Activated T-helper 17 cell treated with anti-CD3 and anti-CD28 coated beads, Interleukin-2, amount 50 U/mL, for 72 hours (primary cell): ENCODE measurements at regions not wholly inside any gene's neighbourhood (a gene's known extent, or its start where the extent isn't known, plus 50 kb on each side); places are given as distances from the start of the nearest gene placed in this dataset.
"Not testable (repeated sequence)": the region's sequence is repeated elsewhere in the genome, so short reads cannot be mapped to it uniquely, and the experiment has no call there.

Experiments
- ATAC-seq: fragments of 150-1000 bp; cut with Tn5 transposase; replicated peaks from 2 replicates; pipeline ENCODE4 v1.10.0; 2021; ENCODE audit warnings: mild to moderate bottlenecking, moderate library complexity
- H3K27ac Mint-ChIP-seq: one replicate; pipeline ENCODE4 v1.8.0; 2022; ENCODE audit warnings: mixed read lengths
- H3K27me3 Mint-ChIP-seq: one replicate; pipeline ENCODE4 v1.8.0; 2022; ENCODE audit warnings: mixed read lengths
- H3K36me3 Mint-ChIP-seq: one replicate; pipeline ENCODE4 v1.8.0; 2022; ENCODE audit warnings: low read depth, mild to moderate bottlenecking, mixed read lengths
- H3K4me1 Mint-ChIP-seq: one replicate; pipeline ENCODE4 v1.8.0; 2022; ENCODE audit warnings: mixed read lengths
- H3K4me3 Mint-ChIP-seq: one replicate; pipeline ENCODE4 v1.8.0; 2022; ENCODE audit warnings: mild to moderate bottlenecking, mixed read lengths
- H3K9me3 Mint-ChIP-seq: one replicate; pipeline ENCODE4 v1.8.0; 2022; ENCODE audit warnings: mixed read lengths

- not testable (repeated sequence) for ATAC-seq, H3K27me3 Mint-ChIP-seq, H3K27ac Mint-ChIP-seq, H3K4me3 Mint-ChIP-seq, H3K36me3 Mint-ChIP-seq, H3K9me3 Mint-ChIP-seq, H3K4me1 Mint-ChIP-seq
Observed at GRCh38 chr21:10424887-10425145, 96.6 kb upstream of the TPTE start.

GRCh38 chr21:10425856-10426255 is 95.5 kb upstream of the TPTE start:
- H3K27me3 Mint-ChIP-seq = no peaks in the 10 kb centered on the region
- no peak overlapping the region for H3K4me3 Mint-ChIP-seq
- no peak overlapping the region for H3K27ac Mint-ChIP-seq
- no peaks in the 10 kb centered on the region for H3K36me3 Mint-ChIP-seq
- H3K9me3 Mint-ChIP-seq = no peaks in the 10 kb centered on the region
- no peaks in the 10 kb centered on the region for H3K4me1 Mint-ChIP-seq
- no peak for ATAC-seq

GRCh38 chr21:10426812-10427211 is 94.6 kb upstream of the TPTE start:
- not testable (repeated sequence) for ATAC-seq, H3K4me3 Mint-ChIP-seq, H3K27ac Mint-ChIP-seq, H3K27me3 Mint-ChIP-seq, H3K9me3 Mint-ChIP-seq, H3K36me3 Mint-ChIP-seq, H3K4me1 Mint-ChIP-seq

- H3K4me1 Mint-ChIP-seq, H3K36me3 Mint-ChIP-seq, H3K9me3 Mint-ChIP-seq, H3K27ac Mint-ChIP-seq, H3K4me3 Mint-ChIP-seq, H3K27me3 Mint-ChIP-seq: not testable (repeated sequence)
- peak; percentile 19 for ATAC-seq
Observed at GRCh38 chr21:10427277-10427676, 94.1 kb upstream of the TPTE start.

- not testable (repeated sequence) for ATAC-seq, H3K27me3 Mint-ChIP-seq, H3K9me3 Mint-ChIP-seq, H3K4me1 Mint-ChIP-seq, H3K36me3 Mint-ChIP-seq, H3K27ac Mint-ChIP-seq, H3K4me3 Mint-ChIP-seq
Observed at GRCh38 chr21:10428981-10429534, 92.3 kb upstream of the TPTE start.

GRCh38 chr21:10430005-10430404 is 91.4 kb upstream of the TPTE start:
- no peaks in the 10 kb centered on the region for H3K9me3 Mint-ChIP-seq
- H3K36me3 Mint-ChIP-seq = no peaks in the 10 kb centered on the region
- no peaks in the 10 kb centered on the region for H3K27me3 Mint-ChIP-seq
- ATAC-seq = no peak
- H3K4me1 Mint-ChIP-seq = no peaks in the 10 kb centered on the region
- no peak overlapping the region for H3K27ac Mint-ChIP-seq
- H3K4me3 Mint-ChIP-seq = no peak overlapping the region

- H3K4me3 Mint-ChIP-seq, H3K36me3 Mint-ChIP-seq, H3K9me3 Mint-ChIP-seq, H3K4me1 Mint-ChIP-seq, ATAC-seq, H3K27me3 Mint-ChIP-seq, H3K27ac Mint-ChIP-seq: not testable (repeated sequence)
Observed at GRCh38 chr21:10431995-10432394, 89.4 kb upstream of the TPTE start.

- H3K9me3 Mint-ChIP-seq, H3K27me3 Mint-ChIP-seq, H3K4me3 Mint-ChIP-seq, ATAC-seq, H3K27ac Mint-ChIP-seq, H3K36me3 Mint-ChIP-seq, H3K4me1 Mint-ChIP-seq: not testable (repeated sequence)
Observed at GRCh38 chr21:10432456-10432855, 88.9 kb upstream of the TPTE start.

GRCh38 chr21:10437977-10438376 is 83.4 kb upstream of the TPTE start:
- H3K36me3 Mint-ChIP-seq, H3K9me3 Mint-ChIP-seq, H3K27me3 Mint-ChIP-seq, H3K4me1 Mint-ChIP-seq, ATAC-seq, H3K27ac Mint-ChIP-seq, H3K4me3 Mint-ChIP-seq: not testable (repeated sequence)

GRCh38 chr21:10440639-10441038 is 80.7 kb upstream of the TPTE start:
- not testable (repeated sequence) for H3K27ac Mint-ChIP-seq, H3K4me1 Mint-ChIP-seq, H3K4me3 Mint-ChIP-seq, H3K27me3 Mint-ChIP-seq, H3K36me3 Mint-ChIP-seq, H3K9me3 Mint-ChIP-seq
- peak; percentile 37 for ATAC-seq

DNA sequence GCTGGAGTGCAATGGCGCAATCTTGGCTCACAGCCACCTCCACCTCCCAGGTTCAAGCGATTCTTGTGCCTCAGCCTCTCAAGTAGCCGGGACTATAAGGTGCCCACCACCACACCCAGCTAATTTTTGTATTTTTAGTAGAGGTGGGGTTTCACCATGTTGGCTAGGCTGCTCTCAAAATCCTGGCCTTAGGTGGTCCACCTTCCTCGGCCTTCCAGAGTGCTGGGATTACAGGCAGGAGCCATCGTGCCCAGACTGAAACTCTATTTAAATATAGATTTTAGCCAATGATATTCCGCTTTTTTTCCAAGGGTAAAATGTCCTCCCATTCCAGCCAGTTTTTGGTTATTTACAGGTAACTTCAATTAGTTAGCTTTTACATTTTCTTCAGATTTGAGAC is 79.4 kb upstream of the TPTE start:
- H3K4me1 Mint-ChIP-seq, H3K36me3 Mint-ChIP-seq, H3K27ac Mint-ChIP-seq, H3K27me3 Mint-ChIP-seq, ATAC-seq, H3K4me3 Mint-ChIP-seq, H3K9me3 Mint-ChIP-seq: not testable (repeated sequence)

- H3K4me1 Mint-ChIP-seq, H3K27ac Mint-ChIP-seq, ATAC-seq, H3K9me3 Mint-ChIP-seq, H3K27me3 Mint-ChIP-seq, H3K4me3 Mint-ChIP-seq, H3K36me3 Mint-ChIP-seq: not testable (repeated sequence)
Observed at GRCh38 chr21:10445685-10446084, 75.7 kb upstream of the TPTE start.

GRCh38 chr21:10449451-10449850 is 71.9 kb upstream of the TPTE start:
- not testable (repeated sequence) for H3K36me3 Mint-ChIP-seq, H3K4me1 Mint-ChIP-seq, ATAC-seq, H3K27me3 Mint-ChIP-seq, H3K9me3 Mint-ChIP-seq, H3K27ac Mint-ChIP-seq, H3K4me3 Mint-ChIP-seq

DNA sequence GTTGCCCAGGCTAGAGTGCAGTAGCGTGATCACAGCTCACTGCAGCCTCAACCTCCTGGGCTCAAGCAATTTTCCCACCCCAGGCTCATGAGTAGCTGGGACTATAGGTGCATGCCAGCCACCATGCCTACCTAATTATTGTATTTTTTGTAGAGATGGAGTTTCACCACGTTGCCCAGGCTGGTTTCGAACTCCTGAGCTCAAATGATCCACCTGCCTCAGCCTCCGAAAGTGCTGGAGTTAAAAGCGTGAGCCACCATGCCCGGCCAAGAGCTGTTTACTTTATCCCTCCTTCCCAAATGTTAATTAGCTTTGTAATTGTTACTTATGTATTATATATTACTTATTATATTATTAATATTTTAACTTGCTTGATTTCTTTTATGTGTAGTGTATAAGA is 70.1 kb upstream of the TPTE start:
- ATAC-seq, H3K27me3 Mint-ChIP-seq, H3K36me3 Mint-ChIP-seq, H3K4me1 Mint-ChIP-seq, H3K4me3 Mint-ChIP-seq, H3K27ac Mint-ChIP-seq, H3K9me3 Mint-ChIP-seq: not testable (repeated sequence)

- not testable (repeated sequence) for H3K27ac Mint-ChIP-seq, H3K4me1 Mint-ChIP-seq, H3K9me3 Mint-ChIP-seq, H3K27me3 Mint-ChIP-seq, H3K36me3 Mint-ChIP-seq, H3K4me3 Mint-ChIP-seq, ATAC-seq
Observed at GRCh38 chr21:10457765-10458164, 63.6 kb upstream of the TPTE start.

DNA sequence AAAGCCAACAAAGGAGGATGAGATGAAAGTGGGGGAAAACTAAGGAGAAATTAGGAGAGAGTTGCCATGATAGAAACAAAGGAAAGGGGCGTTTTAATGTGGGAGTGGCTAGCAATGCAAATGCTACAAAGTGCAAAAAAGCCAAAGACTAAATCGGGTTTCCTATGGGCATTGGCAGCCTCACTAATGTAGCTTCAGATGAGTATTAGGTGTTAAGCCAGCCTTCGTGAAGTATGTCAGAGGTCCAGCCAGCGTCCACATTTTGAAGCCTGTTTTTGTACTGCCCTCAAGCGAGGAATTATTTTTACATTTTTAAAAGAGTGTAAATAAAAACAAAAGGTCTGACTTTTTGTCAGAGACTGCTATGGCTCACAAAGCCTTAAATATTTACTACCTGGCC is 60.4 kb upstream of the TPTE start:
- ATAC-seq, H3K27me3 Mint-ChIP-seq, H3K4me3 Mint-ChIP-seq, H3K36me3 Mint-ChIP-seq, H3K9me3 Mint-ChIP-seq, H3K27ac Mint-ChIP-seq, H3K4me1 Mint-ChIP-seq: not testable (repeated sequence)

- H3K9me3 Mint-ChIP-seq = not testable (repeated sequence)
Observed at GRCh38 chr21:10461445-10461844, 59.9 kb upstream of the TPTE start.

More at GRCh38 chr21:10461445-10461844, 59.9 kb upstream of the TPTE start:
- H3K27me3 Mint-ChIP-seq, H3K27ac Mint-ChIP-seq, H3K4me3 Mint-ChIP-seq, ATAC-seq, H3K36me3 Mint-ChIP-seq, H3K4me1 Mint-ChIP-seq: not testable (repeated sequence)
